Memory B cell (primary cell): ENCODE measurements at regions not wholly inside any gene's neighbourhood (a gene's known extent, or its start where the extent isn't known, plus 50 kb on each side); places are given as distances from the start of the nearest gene placed in this dataset.

ENCODE experiments used
- ATAC-seq: fragments of 150-1000 bp; cut with Tn5 transposase; 2 replicates; pipeline ENCODE4 v1.10.0; 2021; ENCODE audit warnings: low read depth, mild to moderate bottlenecking, moderate library complexity
- DNase-seq, 2 donors: peaks; one replicate each; pipeline ENCODE4 v3.0.0; 2022; ENCODE audit warnings: low spot score in 2 of 2
- H3K27ac Mint-ChIP-seq: one replicate; pipeline ENCODE4 v1.8.0; 2022; ENCODE audit warnings: mild to moderate bottlenecking, moderate library complexity, mixed read lengths
- H3K27me3 Mint-ChIP-seq: one replicate; pipeline ENCODE4 v1.8.0; 2022; ENCODE audit warnings: mixed read lengths
- H3K36me3 Mint-ChIP-seq: one replicate; pipeline ENCODE4 v1.8.0; 2022; ENCODE audit warnings: mild to moderate bottlenecking, mixed read lengths
- H3K4me1 Mint-ChIP-seq: one replicate; pipeline ENCODE4 v1.8.0; 2022; ENCODE audit warnings: mixed read lengths
- H3K4me3 Mint-ChIP-seq: one replicate; pipeline ENCODE4 v1.8.0; 2022; ENCODE audit warnings: mild to moderate bottlenecking, moderate library complexity, mixed read lengths
- H3K9me3 Mint-ChIP-seq: one replicate; pipeline ENCODE4 v1.8.0; 2022; ENCODE audit warnings: mixed read lengths

GRCh38 chr2:120578576-120579352, 156.9 kb upstream of the GLI2 start:
- Mint-ChIP-seq H3K36me3 (no peaks in the 10 kb centered on the region), H3K4me1 (peaks cover 2% of the 10 kb centered on the region), H3K27ac (no peak overlapping the region), H3K4me3 (no peak overlapping the region), H3K9me3 (peaks cover 4% of the 10 kb centered on the region), H3K27me3 (peaks cover 28% of the 10 kb centered on the region)
- ATAC-seq (no peak), DNase-seq (no peak)

DNA sequence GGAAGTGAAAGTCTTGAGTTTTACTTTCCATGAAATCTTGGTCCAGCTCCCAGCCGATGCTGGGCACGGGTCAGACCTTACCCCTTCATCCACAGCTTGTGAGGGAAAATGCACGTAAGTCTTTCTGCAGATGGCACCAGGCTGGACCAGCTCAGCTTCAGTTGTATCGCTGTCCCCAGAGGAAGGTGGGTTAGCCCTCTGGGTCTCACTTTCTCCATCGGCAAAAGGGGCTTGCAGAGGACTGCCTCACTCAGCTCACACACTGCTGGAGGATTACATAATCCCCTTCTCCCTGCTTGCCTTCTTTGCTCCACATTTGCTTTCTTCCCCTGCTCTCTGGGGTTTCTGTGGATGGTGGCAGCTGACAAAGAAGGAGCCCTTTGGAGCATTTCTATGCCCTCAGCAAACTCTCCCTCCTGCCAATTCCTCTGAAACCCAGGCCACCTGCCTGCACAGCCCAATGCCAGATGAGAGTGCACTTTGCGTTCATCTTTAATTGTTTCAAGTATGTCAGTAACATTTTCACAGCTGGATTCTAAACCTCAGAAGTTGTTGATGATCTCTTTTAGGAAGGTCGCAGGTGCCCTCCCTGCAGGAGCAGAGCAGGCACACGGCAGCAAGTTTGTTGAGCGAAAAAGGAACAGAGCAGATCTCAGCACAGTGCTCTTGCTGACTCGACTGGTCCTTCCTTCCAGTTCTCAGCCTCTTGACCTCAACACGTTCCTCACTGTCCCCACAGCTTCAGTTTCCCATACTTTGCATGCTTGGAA, 155.6 kb upstream of the GLI2 start:
- ATAC-seq (no peak), DNase-seq (no peak)
- no peak overlapping the region for H3K4me3 Mint-ChIP-seq
- peaks cover under 1% of the 10 kb centered on the region for H3K36me3 Mint-ChIP-seq
- H3K9me3 Mint-ChIP-seq = peaks cover 5% of the 10 kb centered on the region
- H3K27me3 Mint-ChIP-seq = peaks cover 23% of the 10 kb centered on the region
- H3K27ac Mint-ChIP-seq = no peak overlapping the region
- peaks cover 2% of the 10 kb centered on the region for H3K4me1 Mint-ChIP-seq

DNA sequence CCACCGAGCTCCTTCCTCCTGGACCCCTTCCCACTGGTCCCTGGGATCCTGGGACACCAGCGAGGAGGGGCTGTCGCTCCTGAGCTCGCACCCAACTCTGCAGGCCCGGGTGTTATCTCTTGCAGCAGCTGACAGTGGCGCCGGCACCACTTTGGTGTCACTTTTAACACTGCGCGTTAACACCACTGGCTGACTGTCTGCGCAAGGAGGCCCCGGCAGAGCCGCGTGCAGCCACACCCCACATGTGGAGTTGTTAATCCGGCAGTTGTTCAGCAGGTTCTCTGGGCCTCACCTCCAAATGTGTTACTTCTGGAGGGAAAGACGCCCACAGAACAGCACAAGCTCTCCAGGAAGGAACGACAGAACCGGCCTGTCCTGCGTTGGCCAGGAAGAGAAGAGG, 155.0 kb upstream of the GLI2 start:
- Mint-ChIP-seq H3K9me3 (peaks cover 7% of the 10 kb centered on the region), H3K27ac (no peak overlapping the region), H3K36me3 (peaks cover 3% of the 10 kb centered on the region), H3K4me3 (no peak overlapping the region), H3K27me3 (peaks cover 24% of the 10 kb centered on the region), H3K4me1 (peaks cover 2% of the 10 kb centered on the region)
- no peak for ATAC-seq
- DNase-seq = no peak

GRCh38 chr2:120583121-120583520, 152.5 kb upstream of the GLI2 start:
- DNase-seq (no peak), ATAC-seq (no peak)
- H3K4me1 Mint-ChIP-seq = peaks cover 3% of the 10 kb centered on the region
- no peak overlapping the region for H3K27ac Mint-ChIP-seq
- peaks cover 8% of the 10 kb centered on the region for H3K9me3 Mint-ChIP-seq
- H3K27me3 Mint-ChIP-seq = peaks cover 22% of the 10 kb centered on the region
- H3K36me3 Mint-ChIP-seq = peaks cover 4% of the 10 kb centered on the region
- H3K4me3 Mint-ChIP-seq = no peak overlapping the region

GRCh38 chr2:120583851-120584570, 151.7 kb upstream of the GLI2 start:
- peaks cover 8% of the 10 kb centered on the region for H3K9me3 Mint-ChIP-seq
- peaks cover 4% of the 10 kb centered on the region for H3K36me3 Mint-ChIP-seq
- H3K4me3 Mint-ChIP-seq = no peak overlapping the region
- peaks cover 3% of the 10 kb centered on the region for H3K4me1 Mint-ChIP-seq
- H3K27me3 Mint-ChIP-seq = peaks cover 22% of the 10 kb centered on the region
- no peak overlapping the region for H3K27ac Mint-ChIP-seq
- ATAC-seq (no peak), DNase-seq (no peak)

GRCh38 chr2:120586507-120587278, 149.0 kb upstream of the GLI2 start:
- ATAC-seq (no peak), DNase-seq (no peak)
- peaks cover 4% of the 10 kb centered on the region for H3K36me3 Mint-ChIP-seq
- peaks cover 24% of the 10 kb centered on the region for H3K27me3 Mint-ChIP-seq
- no peak overlapping the region for H3K4me3 Mint-ChIP-seq
- H3K9me3 Mint-ChIP-seq = peaks cover 8% of the 10 kb centered on the region
- H3K27ac Mint-ChIP-seq = no peak overlapping the region
- H3K4me1 Mint-ChIP-seq = peaks cover 3% of the 10 kb centered on the region

DNA sequence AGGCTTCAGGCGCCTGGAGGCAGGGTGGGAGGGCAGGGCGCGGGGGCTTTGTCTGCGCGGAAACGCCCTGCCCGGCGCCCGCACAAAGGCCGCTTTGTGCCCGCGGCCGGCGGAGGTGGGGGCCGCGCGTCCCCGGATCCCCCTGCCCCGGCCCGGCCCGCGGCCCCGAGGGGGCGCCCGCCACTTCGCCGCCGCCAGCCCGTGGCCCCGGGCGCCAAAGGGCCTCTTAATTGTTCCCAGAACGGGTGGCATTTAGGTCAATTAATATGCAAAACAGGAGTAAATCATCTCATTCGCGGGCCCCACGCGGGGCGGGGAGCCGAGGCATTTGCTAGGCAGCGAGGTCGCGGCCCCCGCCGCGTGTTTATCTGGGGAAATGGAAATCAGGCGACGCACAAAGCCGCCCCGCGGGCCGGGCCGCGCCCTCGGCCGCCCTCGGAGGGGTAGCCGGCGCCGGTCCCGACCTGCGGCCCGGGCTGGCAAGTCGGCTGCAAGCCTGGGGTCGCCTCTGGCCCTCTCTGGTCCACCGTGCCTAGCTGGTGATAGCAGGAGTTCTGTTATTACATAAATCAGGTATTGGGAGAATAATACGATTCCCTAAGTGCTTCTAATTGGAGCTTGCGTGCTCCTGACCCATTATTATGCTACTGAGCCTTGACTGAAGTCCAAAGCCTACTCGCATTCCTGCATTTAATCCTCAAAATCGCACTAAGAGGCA, 148.2 kb upstream of the GLI2 start:
- ATAC-seq = no peak
- Mint-ChIP-seq H3K4me1 (peaks cover 3% of the 10 kb centered on the region), H3K9me3 (peaks cover 8% of the 10 kb centered on the region), H3K27me3 (peaks cover 27% of the 10 kb centered on the region), H3K4me3 (no peak overlapping the region), H3K27ac (no peak overlapping the region), H3K36me3 (peaks cover 4% of the 10 kb centered on the region)
- no peak for DNase-seq

DNA sequence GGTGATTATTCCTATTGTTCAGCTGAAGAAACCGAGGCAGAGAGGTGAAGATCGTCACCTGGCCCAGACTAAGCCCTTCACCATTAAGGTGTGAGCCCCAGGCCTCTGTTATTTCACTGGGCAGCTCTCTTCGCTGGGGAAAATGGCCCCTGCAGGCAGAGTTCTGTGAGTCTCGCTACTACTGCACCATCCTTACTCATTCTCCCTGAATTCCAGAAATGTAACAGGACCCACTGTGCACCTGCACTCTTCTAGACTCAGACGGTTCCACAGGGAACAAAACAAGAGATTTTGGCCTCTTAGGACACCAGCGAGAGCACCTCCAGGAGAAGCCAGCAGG, 147.7 kb upstream of the GLI2 start:
- H3K27me3 Mint-ChIP-seq = peaks cover 27% of the 10 kb centered on the region
- no peak for ATAC-seq

GRCh38 chr2:120589771-120590608, 145.7 kb upstream of the GLI2 start:
- DNase-seq (no peak), ATAC-seq (no peak)
- Mint-ChIP-seq H3K27me3 (peaks cover 29% of the 10 kb centered on the region), H3K4me1 (peaks cover 3% of the 10 kb centered on the region), H3K36me3 (peaks cover 4% of the 10 kb centered on the region), H3K9me3 (peaks cover 4% of the 10 kb centered on the region), H3K27ac (no peak overlapping the region), H3K4me3 (no peak overlapping the region)

More for the DNA sequence above, 147.7 kb upstream of the GLI2 start:
- Mint-ChIP-seq H3K4me3 (no peak overlapping the region), H3K4me1 (peaks cover 3% of the 10 kb centered on the region), H3K27ac (no peak overlapping the region), H3K9me3 (peaks cover 6% of the 10 kb centered on the region), H3K36me3 (peaks cover 4% of the 10 kb centered on the region)
- no peak for DNase-seq

- no peak overlapping the region for H3K4me3 Mint-ChIP-seq
- no peak overlapping the region for H3K27ac Mint-ChIP-seq
- ATAC-seq (no peak), DNase-seq (no peak)
- H3K9me3 Mint-ChIP-seq = no peaks in the 10 kb centered on the region
- peaks cover 22% of the 10 kb centered on the region for H3K27me3 Mint-ChIP-seq
- H3K36me3 Mint-ChIP-seq = no peaks in the 10 kb centered on the region
- peaks cover 3% of the 10 kb centered on the region for H3K4me1 Mint-ChIP-seq
Measured at GRCh38 chr2:120590841-120591240, 144.8 kb upstream of the GLI2 start.

DNA sequence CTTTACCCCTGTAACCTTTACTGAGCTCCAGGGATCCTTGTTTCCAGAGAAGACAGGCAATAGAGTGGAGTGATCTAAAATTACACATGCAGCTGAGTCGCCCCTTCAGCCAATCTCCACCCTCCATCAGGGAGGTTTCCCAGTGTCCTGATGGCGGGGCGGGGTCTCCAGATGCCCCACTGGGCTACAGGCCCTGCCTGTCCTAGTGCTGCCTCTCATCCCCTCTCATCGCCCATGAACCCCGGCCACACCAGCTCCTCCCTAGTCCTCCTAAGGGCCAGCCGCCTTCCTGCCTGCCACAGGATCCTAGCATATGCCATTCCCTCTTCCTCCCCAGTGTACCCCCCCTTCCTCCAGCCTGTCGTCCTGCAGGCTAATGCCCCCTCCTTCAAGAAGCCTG, 144.1 kb upstream of the GLI2 start:
- peaks cover 18% of the 10 kb centered on the region for H3K27me3 Mint-ChIP-seq
- no peak overlapping the region for H3K27ac Mint-ChIP-seq
- peaks cover 2% of the 10 kb centered on the region for H3K4me1 Mint-ChIP-seq
- no peaks in the 10 kb centered on the region for H3K36me3 Mint-ChIP-seq
- H3K9me3 Mint-ChIP-seq = no peaks in the 10 kb centered on the region
- H3K4me3 Mint-ChIP-seq = no peak overlapping the region
- ATAC-seq (no peak), DNase-seq (no peak)

- Mint-ChIP-seq H3K36me3 (no peaks in the 10 kb centered on the region), H3K4me3 (no peak overlapping the region), H3K4me1 (no peaks in the 10 kb centered on the region), H3K9me3 (no peaks in the 10 kb centered on the region), H3K27me3 (peaks cover 16% of the 10 kb centered on the region), H3K27ac (no peak overlapping the region)
- ATAC-seq (no peak), DNase-seq (no peak)
Measured at GRCh38 chr2:120592084-120592483, 143.6 kb upstream of the GLI2 start.
